Mucosa of stomach (tissue), 1 donor: ENCODE measurements at regions not wholly inside any gene's neighbourhood (a gene's known extent, or its start where the extent isn't known, plus 50 kb on each side); places are given as distances from the start of the nearest gene placed in this dataset.

Experiments
- H3K27me3 ChIP-seq: one replicate; pipeline ENCODE4 v1.7.0; 2013; ENCODE audit warnings: mild to moderate bottlenecking, low read length; ENCODE audit not compliant: control insufficient read depth, insufficient read depth
- H3K36me3 ChIP-seq: one replicate; pipeline ENCODE4 v1.7.0; 2013; ENCODE audit warnings: low read length; ENCODE audit not compliant: control insufficient read depth, insufficient read depth
- H3K4me1 ChIP-seq: one replicate; pipeline ENCODE4 v1.7.0; 2013; ENCODE audit warnings: mild to moderate bottlenecking, low read length; ENCODE audit not compliant: control insufficient read depth, insufficient read depth
- H3K4me3 ChIP-seq: one replicate; pipeline ENCODE4 v1.7.0; 2013; ENCODE audit warnings: low read length
- H3K9ac ChIP-seq: one replicate; pipeline ENCODE4 v1.7.0; 2013; ENCODE audit warnings: mild to moderate bottlenecking, low read length, moderate library complexity
- H3K9me3 ChIP-seq: one replicate; pipeline ENCODE4 v1.7.0; 2013; ENCODE audit warnings: mild to moderate bottlenecking, low read length, moderate library complexity; ENCODE audit not compliant: control insufficient read depth
- donor health status: Pancreatic carcinoma.

DNA sequence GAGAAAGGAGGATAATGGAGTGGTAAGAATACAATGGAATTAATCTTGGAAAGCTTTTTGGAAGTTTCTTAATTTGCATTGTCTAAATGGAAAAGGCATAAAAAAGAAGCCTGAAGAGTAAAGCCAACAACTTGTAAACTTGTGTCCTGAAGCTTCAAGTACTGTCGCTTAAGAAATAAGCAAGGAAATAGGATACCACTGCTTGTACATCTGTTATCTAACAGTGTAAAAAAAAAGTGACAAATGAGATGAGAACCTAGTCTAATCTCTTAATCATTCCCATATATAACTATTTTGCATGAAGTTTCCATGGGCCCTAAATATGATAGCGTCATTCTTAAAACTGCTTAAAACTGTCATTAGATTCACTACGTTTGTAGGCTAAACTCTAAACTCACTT, 134.0 kb upstream of the DYRK2 start:
- Histone ChIP-seq H3K4me1 (peaks cover 41% of the 10 kb centered on the region), H3K27me3 (no peaks in the 10 kb centered on the region), H3K4me3 (no peak overlapping the region), H3K36me3 (no peaks in the 10 kb centered on the region), H3K9me3 (no peaks in the 10 kb centered on the region), H3K9ac (no peak overlapping the region)

DNA sequence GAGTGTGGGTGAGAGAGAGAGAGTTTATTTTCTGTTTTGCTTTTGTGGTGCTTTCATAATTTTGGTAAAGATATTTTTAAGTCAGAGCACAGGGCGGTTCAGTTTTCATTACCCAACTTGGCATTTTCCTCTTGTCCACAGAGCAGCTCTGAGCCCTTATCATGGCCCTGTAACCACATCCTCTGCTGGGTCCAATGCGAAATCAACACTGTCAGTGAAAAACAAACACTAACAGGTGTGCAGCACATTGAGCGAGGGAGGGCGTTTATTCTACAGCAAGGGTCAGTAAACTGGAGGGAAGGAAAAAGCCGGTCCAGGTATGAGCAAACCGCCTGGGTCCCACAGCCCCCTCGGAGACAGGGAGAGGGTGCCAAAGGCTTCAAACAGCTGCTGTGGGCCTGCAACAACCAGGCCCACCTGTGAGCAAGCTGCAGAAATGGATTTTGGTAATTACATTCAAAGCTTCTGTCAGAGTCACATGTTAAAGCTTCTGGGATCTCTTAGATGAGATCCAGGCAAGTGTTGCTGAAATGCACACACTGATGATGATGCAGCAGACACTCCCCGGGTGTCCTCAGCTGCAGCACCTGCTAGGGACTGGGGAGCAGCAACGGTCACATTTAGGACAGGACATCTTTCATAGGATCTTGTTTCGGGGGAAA, 132.7 kb upstream of the DYRK2 start:
- peaks cover 32% of the 10 kb centered on the region for H3K4me1 ChIP-seq
- no peak overlapping the region for H3K9ac ChIP-seq

DNA sequence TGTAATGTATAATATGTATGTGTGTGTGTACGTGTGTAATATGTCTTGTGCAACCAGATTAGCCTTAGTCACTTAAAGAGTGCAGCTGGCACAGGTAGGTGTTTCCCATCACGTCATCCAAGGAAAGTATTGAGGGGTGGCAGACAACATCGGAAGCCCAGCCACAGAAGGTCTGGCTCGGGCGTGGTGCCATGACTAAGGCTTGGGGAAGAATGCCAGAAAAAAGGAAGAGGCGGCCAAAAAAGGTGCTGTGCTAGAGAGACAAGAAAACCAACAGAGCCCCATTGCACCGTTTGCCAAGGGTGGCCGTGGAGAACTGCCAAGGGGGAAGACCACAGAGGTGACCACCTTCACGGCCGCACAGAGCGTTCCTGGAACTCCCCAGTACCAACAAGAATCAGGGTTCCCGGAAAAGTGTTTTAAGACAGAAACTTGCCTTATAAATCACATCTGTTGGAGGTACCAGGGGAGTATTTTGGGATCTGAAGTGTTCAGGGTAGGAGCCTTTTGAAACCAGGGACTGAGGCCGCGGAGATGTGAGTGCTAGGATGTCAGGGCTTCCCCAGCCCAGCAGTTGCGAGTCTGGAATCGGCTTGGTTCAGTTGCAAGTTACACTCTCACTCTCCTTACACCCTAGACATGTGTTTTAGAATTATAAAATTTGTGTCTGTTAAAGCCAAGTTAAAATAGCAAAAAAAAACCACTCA, 131.2 kb upstream of the DYRK2 start:
- no peak overlapping the region for H3K9ac ChIP-seq
- no peaks in the 10 kb centered on the region for H3K36me3 ChIP-seq
- H3K4me1 ChIP-seq, result peaks cover 32% of the 10 kb centered on the region
- H3K9me3 ChIP-seq, result no peaks in the 10 kb centered on the region
- H3K27me3 ChIP-seq, result no peaks in the 10 kb centered on the region
- H3K4me3 ChIP-seq, result no peak overlapping the region

More for the DNA sequence above, 132.7 kb upstream of the DYRK2 start:
- Histone ChIP-seq H3K27me3 (no peaks in the 10 kb centered on the region), H3K36me3 (no peaks in the 10 kb centered on the region), H3K9me3 (no peaks in the 10 kb centered on the region), H3K4me3 (peak overlapping the region; percentile 2)

DNA sequence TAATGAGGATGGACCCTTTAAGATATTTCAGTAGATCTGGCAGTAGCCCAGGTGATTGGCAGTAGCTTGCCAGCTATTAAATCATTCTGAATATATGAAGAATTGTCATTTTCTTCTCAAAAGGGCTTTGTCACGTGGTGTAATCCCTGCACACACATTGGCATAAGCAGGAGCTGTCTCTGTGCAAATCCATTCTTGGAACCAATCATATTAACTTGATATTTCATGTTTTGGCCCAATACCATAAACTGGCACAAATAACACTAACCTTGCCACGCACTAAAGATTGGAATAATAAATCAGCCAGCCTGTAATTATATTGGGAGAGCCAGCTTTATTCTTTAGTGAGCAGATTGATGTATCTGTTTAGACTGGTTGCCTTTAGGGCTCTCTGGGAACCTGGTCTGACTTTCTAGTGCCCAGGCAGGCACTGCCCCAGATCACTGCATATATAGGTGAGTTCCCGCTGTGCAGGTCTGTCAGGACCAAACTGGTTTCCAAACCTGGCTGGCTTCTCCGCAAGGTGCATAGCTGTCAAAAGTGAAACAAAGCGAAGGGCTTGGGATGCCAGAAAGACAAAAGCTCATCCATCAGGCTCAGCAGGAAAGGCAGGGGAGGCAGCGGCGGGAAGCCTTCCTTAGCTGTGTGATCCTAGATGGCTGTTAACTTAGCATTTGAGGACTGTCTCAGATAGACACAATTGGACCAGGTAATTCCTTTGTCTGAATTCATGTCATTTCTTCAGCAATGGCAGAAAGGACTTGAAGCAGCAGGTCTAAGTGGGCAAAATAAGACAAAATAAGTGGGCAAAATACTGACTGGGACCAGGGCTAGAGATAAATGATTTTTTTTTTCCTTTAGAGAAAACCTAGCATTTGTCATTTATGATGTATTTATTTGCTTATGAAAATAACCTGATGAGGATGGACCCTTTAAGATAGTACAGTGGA, 128.8 kb upstream of the DYRK2 start:
- no peak overlapping the region for H3K9ac ChIP-seq
- H3K36me3 ChIP-seq, result no peaks in the 10 kb centered on the region
- peaks cover 27% of the 10 kb centered on the region for H3K4me1 ChIP-seq
- H3K4me3 ChIP-seq, result no peak overlapping the region
- H3K9me3 ChIP-seq, result no peaks in the 10 kb centered on the region
- H3K27me3 ChIP-seq, result no peaks in the 10 kb centered on the region

DNA sequence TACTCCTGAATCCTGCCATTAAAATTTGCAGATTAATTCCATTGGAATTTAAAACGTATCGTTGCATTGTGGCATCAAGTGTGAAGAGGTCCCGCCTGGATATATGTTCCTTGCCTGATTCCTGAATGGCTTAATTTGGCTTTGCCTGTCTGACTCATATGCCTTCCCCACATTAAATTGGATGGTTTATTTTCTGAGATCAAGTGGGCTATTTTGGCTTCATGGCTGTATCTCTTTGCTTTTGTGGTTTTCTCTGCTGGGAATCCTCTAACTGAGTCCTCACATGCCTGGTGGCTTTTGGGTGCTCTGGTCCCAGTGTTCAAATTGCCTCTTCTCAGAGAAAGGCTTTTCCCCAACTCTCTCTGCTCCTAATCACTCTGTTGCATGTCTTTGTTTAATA, 127.9 kb upstream of the DYRK2 start:
- peaks cover 20% of the 10 kb centered on the region for H3K4me1 ChIP-seq
- no peaks in the 10 kb centered on the region for H3K9me3 ChIP-seq
- H3K9ac ChIP-seq, result no peak overlapping the region
- H3K27me3 ChIP-seq, result no peaks in the 10 kb centered on the region
- H3K36me3 ChIP-seq, result no peaks in the 10 kb centered on the region
- H3K4me3 ChIP-seq, result no peak overlapping the region

DNA sequence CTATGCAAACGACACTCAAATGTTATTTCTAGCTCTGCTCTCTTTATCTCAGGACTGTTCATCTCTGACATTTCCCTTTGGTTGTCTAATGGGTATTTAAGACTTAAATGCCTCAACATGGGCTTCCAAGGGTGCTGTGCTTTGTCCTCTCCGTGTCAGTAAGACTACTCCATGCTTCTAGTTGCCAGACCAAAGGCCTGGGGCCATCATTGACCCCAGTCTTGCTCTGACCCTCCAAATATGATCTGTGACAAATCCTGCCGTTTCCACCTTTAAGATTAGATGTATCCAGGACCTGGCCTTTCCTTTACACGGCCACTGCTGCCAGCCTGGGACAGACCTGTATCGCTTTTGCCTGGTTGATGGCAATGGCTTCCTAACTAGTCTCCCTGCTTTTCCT, 126.3 kb upstream of the DYRK2 start:
- peaks cover 11% of the 10 kb centered on the region for H3K4me1 ChIP-seq
- H3K36me3 ChIP-seq, result no peaks in the 10 kb centered on the region
- H3K4me3 ChIP-seq, result no peak overlapping the region

DNA sequence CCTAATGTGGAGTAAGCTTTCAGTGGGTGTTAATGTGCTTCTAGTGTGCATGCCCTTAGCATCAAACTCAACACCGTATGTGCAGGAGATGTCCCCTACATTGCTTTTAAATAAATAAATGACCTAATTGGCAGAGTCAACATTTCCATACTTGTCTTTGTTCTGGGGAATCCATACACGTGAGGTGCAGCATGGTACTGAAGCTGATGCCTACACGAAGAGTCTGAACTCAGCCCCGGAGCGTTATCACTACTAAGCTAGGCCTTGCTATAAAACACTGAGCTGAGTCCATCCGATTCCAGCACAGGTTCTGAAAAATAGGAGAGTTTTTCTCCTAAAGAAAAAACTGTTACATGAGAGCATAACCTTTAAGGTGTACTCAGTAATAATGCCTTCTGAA, 125.0 kb upstream of the DYRK2 start:
- H3K27me3 ChIP-seq, result no peaks in the 10 kb centered on the region
- H3K36me3 ChIP-seq, result no peaks in the 10 kb centered on the region
- H3K4me3 ChIP-seq, result no peak overlapping the region
- H3K9ac ChIP-seq, result no peak overlapping the region
- H3K4me1 ChIP-seq, result peaks cover 9% of the 10 kb centered on the region
- no peaks in the 10 kb centered on the region for H3K9me3 ChIP-seq

More for the DNA sequence above, 126.3 kb upstream of the DYRK2 start:
- H3K9me3 ChIP-seq, result no peaks in the 10 kb centered on the region
- H3K9ac ChIP-seq, result no peak overlapping the region
- no peaks in the 10 kb centered on the region for H3K27me3 ChIP-seq

DNA sequence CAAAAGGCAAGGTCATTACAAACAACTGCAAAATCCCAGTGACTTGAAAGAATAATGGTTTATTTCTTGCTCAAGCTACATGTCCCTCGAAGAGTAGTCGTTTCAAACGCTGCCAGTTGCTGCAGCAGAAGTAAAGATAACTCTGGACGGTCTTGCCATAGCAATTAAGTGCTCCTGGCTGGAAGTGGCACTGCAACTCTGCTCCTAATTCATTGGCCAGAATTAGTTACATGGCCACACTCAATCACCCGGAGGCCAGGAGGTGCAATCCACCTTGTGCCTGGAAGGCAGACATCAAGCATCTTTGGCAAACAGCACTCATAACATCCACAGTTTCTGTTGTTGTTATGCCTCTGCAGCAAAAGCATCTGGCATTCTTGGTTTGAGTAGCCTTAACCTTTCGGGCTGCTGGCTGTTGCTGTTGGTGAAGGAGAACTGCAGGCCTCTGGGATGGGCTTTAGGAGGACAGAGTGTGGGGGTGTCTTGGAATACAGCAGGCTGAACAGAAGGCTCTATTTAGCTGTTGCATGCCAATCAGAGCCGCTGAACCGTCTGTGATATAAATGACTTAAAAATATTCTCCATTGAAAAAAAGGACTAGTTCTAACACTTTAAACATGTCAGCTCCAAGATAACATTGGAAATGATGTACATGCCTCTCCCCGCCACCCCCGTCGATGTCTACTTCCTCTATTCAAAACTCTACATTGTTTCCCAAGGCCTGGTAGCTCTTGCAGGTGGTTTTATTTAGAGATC, 123.5 kb upstream of the DYRK2 start:
- H3K9me3 ChIP-seq, result no peaks in the 10 kb centered on the region
- H3K36me3 ChIP-seq, result no peaks in the 10 kb centered on the region
- no peak overlapping the region for H3K9ac ChIP-seq
- no peaks in the 10 kb centered on the region for H3K27me3 ChIP-seq
- H3K4me3 ChIP-seq, result no peak overlapping the region
- peaks cover 9% of the 10 kb centered on the region for H3K4me1 ChIP-seq

DNA sequence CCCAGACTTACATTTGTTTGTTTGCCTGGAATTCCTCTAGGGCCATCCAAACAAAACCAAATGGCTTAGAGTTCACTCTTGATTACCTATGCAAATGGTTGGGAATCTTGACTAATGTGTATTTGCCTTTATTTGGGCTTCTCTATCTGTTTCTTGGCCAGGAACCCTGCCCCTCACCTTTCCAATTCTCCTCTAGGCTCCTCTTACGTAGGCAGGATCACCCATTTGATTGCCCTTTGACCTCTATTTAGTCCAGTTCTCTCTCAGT, 123.0 kb upstream of the DYRK2 start:
- no peaks in the 10 kb centered on the region for H3K9me3 ChIP-seq
- H3K4me1 ChIP-seq, result peaks cover 9% of the 10 kb centered on the region
- no peak overlapping the region for H3K4me3 ChIP-seq
- no peaks in the 10 kb centered on the region for H3K27me3 ChIP-seq
- H3K9ac ChIP-seq, result no peak overlapping the region
- H3K36me3 ChIP-seq, result no peaks in the 10 kb centered on the region

DNA sequence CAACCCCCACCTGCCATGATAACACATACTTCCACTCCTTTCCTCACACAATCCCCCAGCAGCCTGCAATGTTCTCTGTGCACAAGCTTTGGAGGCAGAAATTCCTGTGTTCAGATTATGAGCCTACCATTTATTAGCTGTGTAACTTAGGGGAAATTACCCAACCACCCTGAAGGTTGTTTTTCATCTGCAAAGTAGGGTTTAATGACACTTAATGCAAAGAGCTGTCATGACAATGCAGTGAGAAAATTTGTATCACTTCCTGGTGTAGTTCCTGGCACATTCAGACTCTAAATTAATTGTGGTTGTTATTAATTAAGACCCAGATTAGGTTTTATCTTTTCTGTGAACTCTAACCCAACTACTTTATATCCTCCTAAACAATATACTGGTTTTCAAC, 122.4 kb upstream of the DYRK2 start:
- peaks cover 9% of the 10 kb centered on the region for H3K4me1 ChIP-seq
- H3K4me3 ChIP-seq, result no peak overlapping the region
- no peaks in the 10 kb centered on the region for H3K27me3 ChIP-seq
- H3K9ac ChIP-seq, result no peak overlapping the region
- H3K9me3 ChIP-seq, result no peaks in the 10 kb centered on the region
- H3K36me3 ChIP-seq, result no peaks in the 10 kb centered on the region

DNA sequence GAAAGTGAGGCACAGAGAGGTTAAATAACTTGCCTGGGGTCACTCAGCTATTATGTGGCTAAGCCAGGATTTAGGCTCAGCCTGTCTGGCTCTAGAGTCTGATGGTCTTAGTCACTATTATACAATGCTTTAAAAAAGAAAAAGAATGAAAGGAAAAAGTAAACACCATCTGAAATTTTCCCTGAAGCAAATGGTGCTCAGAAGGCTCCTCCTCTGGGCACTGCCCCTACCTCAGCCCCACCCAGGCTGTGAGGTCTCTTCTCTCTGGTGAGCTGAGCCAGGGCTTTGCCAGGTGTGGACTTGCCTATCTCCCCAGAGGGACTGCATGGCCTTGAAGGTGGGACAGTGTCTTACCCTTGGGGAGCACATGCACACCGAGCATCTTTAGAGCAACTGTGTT, 117.5 kb upstream of the DYRK2 start:
- Histone ChIP-seq H3K4me1 (peaks cover 25% of the 10 kb centered on the region), H3K27me3 (no peaks in the 10 kb centered on the region), H3K4me3 (no peak overlapping the region)

More for the DNA sequence above, 117.5 kb upstream of the DYRK2 start:
- no peaks in the 10 kb centered on the region for H3K36me3 ChIP-seq
- H3K9me3 ChIP-seq, result no peaks in the 10 kb centered on the region
- H3K9ac ChIP-seq, result no peak overlapping the region
